DOHH2 (cell line): ENCODE measurements at regions not wholly inside any gene's neighbourhood (a gene's known extent, or its start where the extent isn't known, plus 50 kb on each side); places are given as distances from the start of the nearest gene placed in this dataset.

Experiments used
- CTCF ChIP-seq: fragments of 200-600 bp; sonication (generic); IDR thresholded peaks from one replicate; pipeline ENCODE4 v1.5.1; 2014; ENCODE audit warnings: antibody characterized with exemption, mild to moderate bottlenecking, low read depth, low read length; ENCODE audit not compliant: poor library complexity, severe bottlenecking
- EZH2phosphoT487 ChIP-seq: fragments of 200-600 bp; sonication (generic); IDR thresholded peaks from 2 replicates; pipeline ENCODE4 v1.6.1; 2017; ENCODE audit warnings: borderline replicate concordance, mild to moderate bottlenecking, antibody characterized with exemption, low read length, moderate library complexity, mixed read lengths

DNA sequence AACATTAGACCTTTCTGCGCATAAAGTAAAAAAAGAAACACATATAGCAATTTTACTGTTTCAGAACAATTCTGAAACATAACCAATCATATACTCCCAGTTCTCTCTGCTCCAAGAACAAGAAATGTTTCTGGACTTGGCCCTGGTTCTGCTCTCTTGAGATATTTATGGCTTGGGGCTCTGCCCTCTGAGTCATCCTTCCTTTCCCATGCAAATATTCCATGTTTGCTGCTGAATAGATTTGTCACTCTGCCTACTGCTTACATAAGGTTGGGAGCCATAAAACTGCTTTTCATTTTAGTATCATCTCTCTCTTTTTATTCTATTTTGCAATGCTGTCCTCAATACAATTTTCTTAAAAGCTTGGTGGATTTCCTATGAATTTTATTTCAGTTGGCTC lies 499.6 kb upstream of the ACVR2A start:
- TF ChIP-seq CTCF: no peak
- TF ChIP-seq EZH2phosphoT487: no peak
